ENCODE measurements at regions not wholly inside any gene's neighbourhood (a gene's known extent, or its start where the extent isn't known, plus 50 kb on each side); places are given as distances from the start of the nearest gene placed in this dataset.

GRCh38 chr6:1181939-1182605 lies 129.8 kb upstream of the FOXQ1 start:
- no peak for ATAC-seq
- POLR2A ChIA-PET: no interaction called here
- no peak for TF ChIP-seq ELF4 (CRISPR knock-in tag; IDR thresholded peaks at IDR 0.05; ENCODE audit: low read depth)
- CTCF ChIA-PET: interaction anchor here (1.6 kb wide), 1 partner anchor 255 kb away, joined by 4 read pairs; no protein-coding TSS in a partner anchor
- Mint-ChIP-seq H3K9me3 (no peaks in the 10 kb centered on the region), H3K27me3 (ENCODE audit: low read depth) (no peaks in the 10 kb centered on the region), H3K36me3 (no peaks in the 10 kb centered on the region), H3K4me3 (no peak overlapping the region), H3K4me1 (no peaks in the 10 kb centered on the region), H3K27ac (no peak overlapping the region)
- DNase-seq (ENCODE audit: low spot score): no peak

GRCh38 chr6:1179571-1180459 lies 132.1 kb upstream of the FOXQ1 start:
- ChIA-PET POLR2A (no interaction called here), CTCF (no interaction called here)
- Mint-ChIP-seq H3K36me3 (no peaks in the 10 kb centered on the region), H3K9me3 (no peaks in the 10 kb centered on the region), H3K27ac (no peak overlapping the region), H3K27me3 (ENCODE audit: low read depth) (no peaks in the 10 kb centered on the region), H3K4me3 (no peak overlapping the region), H3K4me1 (no peaks in the 10 kb centered on the region)
- no peak for TF ChIP-seq NR3C1 (CRISPR knock-in tag; conservative IDR thresholded peaks at IDR 0.05; ENCODE audit: low read depth)
- TF ChIP-seq MLX (CRISPR knock-in tag; IDR thresholded peaks at IDR 0.05): no peak
- TF ChIP-seq ATF2 (CRISPR knock-in tag; IDR thresholded peaks at IDR 0.05; ENCODE audit: borderline replicate concordance, low read depth): no peak
- no peak for TF ChIP-seq RELA (CRISPR knock-in tag; IDR thresholded peaks at IDR 0.05; ENCODE audit: borderline replicate concordance)
- TF ChIP-seq ZNF396 (CRISPR knock-in tag; IDR thresholded peaks at IDR 0.05; ENCODE audit: borderline replicate concordance): no peak
- no peak for TF ChIP-seq ZNF671 (CRISPR knock-in tag; IDR thresholded peaks at IDR 0.05)
- no peak for TF ChIP-seq NFATC4 (CRISPR knock-in tag; IDR thresholded peaks at IDR 0.05)
- no peak for ATAC-seq
- DNase-seq (ENCODE audit: low spot score): no peak

GRCh38 chr6:1178590-1178989 lies 133.3 kb upstream of the FOXQ1 start:
- H3K27me3 Mint-ChIP-seq (ENCODE audit: low read depth): no peaks in the 10 kb centered on the region
- DNase-seq (ENCODE audit: low spot score): no peak
- peaks cover 3% of the 10 kb centered on the region for H3K9me3 Mint-ChIP-seq
- peaks cover under 1% of the 10 kb centered on the region; the same call in 1 of the 2 replicates for H3K36me3 Mint-ChIP-seq
- H3K4me3 Mint-ChIP-seq: no peak overlapping the region
- TF ChIP-seq ZMAT4 (CRISPR knock-in tag; IDR thresholded peaks at IDR 0.05) (no peak), FOXP1 (CRISPR knock-in tag; IDR thresholded peaks at IDR 0.05; ENCODE audit: borderline replicate concordance) (no peak), SMAD4 (CRISPR knock-in tag; IDR thresholded peaks at IDR 0.05) (no peak), ARID4B (CRISPR knock-in tag; IDR thresholded peaks at IDR 0.05; ENCODE audit: borderline replicate concordance) (no peak), PREB (CRISPR knock-in tag; IDR thresholded peaks at IDR 0.05; ENCODE audit: borderline replicate concordance) (no peak), JUN (CRISPR knock-in tag; IDR thresholded peaks at IDR 0.05) (no peak), NR1H2 (CRISPR knock-in tag; IDR thresholded peaks at IDR 0.05) (no peak), USF2 (CRISPR knock-in tag; IDR thresholded peaks at IDR 0.05) (no peak), ZNF219 (CRISPR knock-in tag; IDR thresholded peaks at IDR 0.05; ENCODE audit: borderline replicate concordance) (no peak), ATF6 (CRISPR knock-in tag; IDR thresholded peaks at IDR 0.05) (no peak)
- POLR2A ChIA-PET: no interaction called here
- no peak for ATAC-seq
- CTCF ChIA-PET: no interaction called here
- no peak overlapping the region for H3K27ac Mint-ChIP-seq
- H3K4me1 Mint-ChIP-seq: no peaks in the 10 kb centered on the region
